VCaP (cell line): ENCODE measurements at regions not wholly inside any gene's neighbourhood (a gene's known extent, or its start where the extent isn't known, plus 50 kb on each side); places are given as distances from the start of the nearest gene placed in this dataset.

Experiments
- H3K27ac ChIP-seq: fragments of 450-650 bp; 2 replicates; pipeline ENCODE4 v1.5.1; 2017
- TF ChIP-seq, protein P1 (sequence below): fragments of 450-650 bp; conservative IDR thresholded peaks from 2 replicates; pipeline ENCODE4 v1.5.1; 2017; ENCODE audit warnings: mild to moderate bottlenecking, moderate library complexity

DNA sequence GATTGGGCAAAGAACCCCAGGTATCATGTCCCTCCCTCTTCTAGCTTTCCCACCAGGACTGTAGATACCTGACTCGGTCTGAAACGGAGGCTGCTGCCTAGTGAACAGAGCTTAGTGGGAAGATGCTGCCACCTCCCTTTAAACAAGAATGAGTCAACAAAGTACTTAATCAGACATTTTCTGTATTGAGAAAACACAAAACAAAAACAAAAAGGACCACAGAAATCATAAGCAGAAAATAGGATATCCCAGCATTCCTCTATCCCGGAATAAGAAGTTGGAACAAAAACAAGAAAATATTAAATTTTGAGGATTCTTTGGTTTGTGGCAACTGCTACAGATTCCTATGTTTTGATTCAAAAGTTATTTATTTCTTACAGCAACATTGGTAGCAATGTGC is 51.7 kb upstream of the COL8A1 start:
- TF ChIP-seq, protein P1, sequence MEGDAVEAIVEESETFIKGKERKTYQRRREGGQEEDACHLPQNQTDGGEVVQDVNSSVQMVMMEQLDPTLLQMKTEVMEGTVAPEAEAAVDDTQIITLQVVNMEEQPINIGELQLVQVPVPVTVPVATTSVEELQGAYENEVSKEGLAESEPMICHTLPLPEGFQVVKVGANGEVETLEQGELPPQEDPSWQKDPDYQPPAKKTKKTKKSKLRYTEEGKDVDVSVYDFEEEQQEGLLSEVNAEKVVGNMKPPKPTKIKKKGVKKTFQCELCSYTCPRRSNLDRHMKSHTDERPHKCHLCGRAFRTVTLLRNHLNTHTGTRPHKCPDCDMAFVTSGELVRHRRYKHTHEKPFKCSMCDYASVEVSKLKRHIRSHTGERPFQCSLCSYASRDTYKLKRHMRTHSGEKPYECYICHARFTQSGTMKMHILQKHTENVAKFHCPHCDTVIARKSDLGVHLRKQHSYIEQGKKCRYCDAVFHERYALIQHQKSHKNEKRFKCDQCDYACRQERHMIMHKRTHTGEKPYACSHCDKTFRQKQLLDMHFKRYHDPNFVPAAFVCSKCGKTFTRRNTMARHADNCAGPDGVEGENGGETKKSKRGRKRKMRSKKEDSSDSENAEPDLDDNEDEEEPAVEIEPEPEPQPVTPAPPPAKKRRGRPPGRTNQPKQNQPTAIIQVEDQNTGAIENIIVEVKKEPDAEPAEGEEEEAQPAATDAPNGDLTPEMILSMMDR: 0 out of 2 replicates have a peak, but pooled peaks have one; percentile 10
- H3K27ac ChIP-seq: no peak overlapping the region

DNA sequence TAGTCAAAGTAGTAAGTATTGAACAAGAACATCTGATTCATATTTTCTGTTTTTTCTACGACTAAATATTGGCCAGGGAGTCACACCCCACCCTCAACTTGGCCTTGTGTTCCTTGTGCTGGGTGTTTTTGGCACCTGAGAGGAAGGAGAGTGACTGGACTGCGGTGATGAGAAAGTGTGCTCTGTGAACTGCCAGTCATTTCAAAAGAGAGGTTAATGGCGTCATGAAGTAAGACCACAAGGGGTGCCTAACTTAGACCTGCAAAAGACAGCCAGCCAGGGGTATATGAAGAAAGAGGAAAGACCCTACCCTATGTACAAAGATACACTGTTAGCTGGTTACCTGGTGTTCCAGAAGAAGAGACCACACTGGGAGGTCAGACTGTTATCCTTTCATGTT is 58.4 kb upstream of the COL8A1 start:
- no peak overlapping the region for H3K27ac ChIP-seq
- TF ChIP-seq, protein P1: no peak

DNA sequence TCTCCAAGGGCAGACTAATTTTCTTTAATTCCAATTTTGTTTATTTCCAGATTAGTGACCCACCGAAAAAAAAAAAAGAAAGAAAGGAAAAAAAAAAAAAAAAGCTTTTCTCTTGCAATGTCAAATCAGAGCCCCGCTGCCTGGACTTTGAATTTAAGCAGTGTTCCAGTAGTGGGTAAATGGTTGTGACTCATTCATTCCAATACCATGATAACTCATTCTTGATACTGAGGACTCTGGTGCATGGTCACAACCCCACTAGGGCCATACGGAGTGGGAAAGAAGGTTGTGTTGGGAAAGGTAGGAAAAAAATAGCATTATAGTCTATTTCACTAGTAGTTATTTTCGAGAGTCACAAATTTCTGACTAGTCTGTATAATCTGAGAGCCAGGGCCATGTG is 59.1 kb upstream of the COL8A1 start:
- TF ChIP-seq, protein P1: no peak
- no peak overlapping the region for H3K27ac ChIP-seq

DNA sequence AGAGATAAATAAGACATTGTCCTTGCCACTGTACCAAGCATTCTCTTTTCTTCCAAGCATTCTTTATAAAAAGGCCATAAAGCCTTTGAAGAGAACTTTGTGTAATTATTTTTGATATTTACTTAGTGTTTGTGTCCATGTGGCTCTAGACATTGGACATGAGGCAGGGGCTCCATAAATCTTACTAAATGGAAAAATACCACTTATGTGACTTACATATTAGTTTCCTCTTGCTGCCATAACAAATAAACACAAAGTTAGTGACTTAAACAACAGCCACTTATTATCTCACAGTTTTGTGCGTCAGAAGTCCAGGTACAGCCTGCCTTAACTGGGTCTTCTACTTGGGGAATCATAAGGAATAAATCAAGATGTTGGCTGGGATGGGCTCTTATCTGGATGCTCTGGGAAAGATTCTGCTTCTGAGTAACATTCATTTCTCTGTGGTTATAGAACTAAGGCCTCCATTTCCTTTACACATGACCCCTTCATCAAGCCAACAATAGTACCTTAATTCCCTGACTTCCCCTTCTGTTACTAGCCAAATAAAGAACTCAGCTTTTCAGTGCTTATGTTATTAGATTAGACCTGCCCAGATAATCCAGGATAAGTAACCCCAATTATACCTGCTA is 59.9 kb upstream of the COL8A1 start:
- no peak overlapping the region for H3K27ac ChIP-seq
- TF ChIP-seq, protein P1: no peak

DNA sequence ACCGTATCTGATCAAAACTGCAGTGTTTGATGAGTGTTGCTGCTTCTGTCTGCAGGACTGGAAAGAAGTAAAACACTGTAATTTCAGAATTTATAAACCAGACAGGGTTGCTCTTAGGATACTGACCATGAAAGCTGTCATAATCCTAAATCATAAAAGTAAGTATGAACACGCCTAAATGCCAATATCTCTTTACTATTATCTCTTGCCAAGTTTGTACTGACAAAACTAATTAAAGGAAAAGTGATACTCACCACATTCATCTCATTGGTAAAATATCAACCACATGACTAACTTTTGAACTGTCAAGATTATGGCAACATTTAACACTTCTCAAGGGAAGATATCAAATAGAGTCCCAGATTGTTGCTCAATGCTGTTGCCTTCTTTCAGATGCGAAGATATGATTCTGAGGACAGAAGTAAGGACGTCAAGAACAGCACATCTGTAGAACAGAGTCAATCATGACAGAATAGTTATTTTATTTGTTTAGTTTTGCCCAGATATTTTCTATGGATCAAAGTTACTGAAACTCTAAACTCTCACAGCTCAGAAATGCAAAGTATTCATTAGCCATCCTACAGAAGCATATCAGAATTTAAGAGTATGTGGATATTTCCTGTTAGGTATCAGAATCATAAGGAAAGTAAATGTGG is 61.4 kb upstream of the COL8A1 start:
- TF ChIP-seq, protein P1: no peak
- no peak overlapping the region for H3K27ac ChIP-seq

DNA sequence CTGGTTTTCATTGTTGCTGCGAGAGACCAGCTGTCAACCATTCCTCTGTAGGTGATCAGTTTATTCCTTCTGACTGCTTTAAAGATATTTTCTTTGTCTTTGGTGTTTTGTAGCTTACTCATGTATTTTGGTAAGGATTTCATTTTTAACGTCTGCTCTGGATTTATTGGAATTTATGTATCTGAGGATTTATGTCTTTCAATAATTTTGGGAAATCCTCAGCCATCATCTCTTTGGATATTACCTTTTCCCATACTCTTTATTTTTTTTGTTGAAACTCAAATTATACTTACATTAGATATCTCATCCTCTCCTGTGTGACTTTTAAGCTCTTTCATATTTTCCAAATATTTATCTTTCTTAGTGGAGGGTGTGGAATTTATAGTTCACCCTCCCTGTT is 62.7 kb upstream of the COL8A1 start:
- TF ChIP-seq, protein P1: no peak

DNA sequence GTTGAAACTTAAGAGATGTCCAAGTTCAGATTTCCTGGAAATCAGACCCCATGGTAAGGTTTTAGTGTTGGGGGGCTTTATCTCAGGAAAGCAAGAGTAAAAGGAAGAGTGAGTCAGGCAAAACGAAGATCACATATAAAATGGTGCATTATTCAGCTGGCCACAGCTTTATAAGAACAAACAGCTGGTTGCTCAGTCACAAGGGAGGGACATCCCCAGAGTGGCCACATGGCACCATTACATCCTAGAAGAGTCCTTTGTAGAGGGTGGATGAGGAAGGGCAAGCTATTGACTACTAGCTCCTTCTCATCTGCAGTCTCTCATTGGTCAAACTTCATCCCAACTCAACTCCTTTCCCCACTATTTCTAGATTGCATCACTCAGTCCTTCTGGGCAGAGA is 68.3 kb upstream of the COL8A1 start:
- H3K27ac ChIP-seq: peak overlapping the region; percentile 70
- TF ChIP-seq, protein P1: no peak

More for the DNA sequence above, 62.7 kb upstream of the COL8A1 start:
- no peak overlapping the region for H3K27ac ChIP-seq
